H1 (cell line): ENCODE measurements at regions not wholly inside any gene's neighbourhood (a gene's known extent, or its start where the extent isn't known, plus 50 kb on each side); places are given as distances from the start of the nearest gene placed in this dataset.

Source experiments
- ASH2L ChIP-seq: fragments of 200-600, 300-600 bp; sonication (generic); IDR thresholded peaks from one replicate; pipeline ENCODE4 v1.7.1; 2017; ENCODE audit warnings: low read length
- TCF12 ChIP-seq: IDR thresholded peaks from 2 replicates; pipeline ENCODE4 v1.6.1; 2011; ENCODE audit warnings: low read depth, mild to moderate bottlenecking, low read length

GRCh38 chr4:107408968-107409367, 311.1 kb downstream of the PAPSS1 start (continued):
- TF ChIP-seq TCF12 = no peak
- no peak for TF ChIP-seq ASH2L
